Fibroblast of lung (primary cell): ENCODE measurements at regions not wholly inside any gene's neighbourhood (a gene's known extent, or its start where the extent isn't known, plus 50 kb on each side); places are given as distances from the start of the nearest gene placed in this dataset.

ENCODE experiments used
- CTCF ChIP-seq, 2 donors: IDR thresholded peaks in 1 of 2; conservative IDR thresholded peaks in 1 of 2; 1 replicate in 1 of 2; 2 replicates in 1 of 2; pipeline ENCODE4 v1.5.1; 2011 to 2012; ENCODE audit warnings: low read length in 2 of 2, control low read depth in 1 of 2, inconsistent platforms in 1 of 2, low read depth in 1 of 2, mild to moderate bottlenecking in 1 of 2
- EZH2 ChIP-seq: IDR thresholded peaks from 2 replicates; pipeline ENCODE4 v1.5.1; 2012; ENCODE audit warnings: low read length, control low read depth, mild to moderate bottlenecking; ENCODE audit errors: missing control alignments

GRCh38 chr20:6629564-6629963 is 137.9 kb upstream of the BMP2 start:
- no peak for TF ChIP-seq CTCF (conservative IDR thresholded peaks at IDR 0.05 in 1 of 2, IDR thresholded peaks at IDR 0.05 in 1 of 2; ENCODE audit: low read depth in 1 of 2, low read length in 2 of 2)
- no peak for TF ChIP-seq EZH2
